B cell (primary cell): ENCODE measurements at regions not wholly inside any gene's neighbourhood (a gene's known extent, or its start where the extent isn't known, plus 50 kb on each side); places are given as distances from the start of the nearest gene placed in this dataset.

Experiments
- EZH2 ChIP-seq: IDR thresholded peaks from 2 replicates; pipeline ENCODE4 v1.6.1; 2012; ENCODE audit warnings: borderline replicate concordance, low read depth, mild to moderate bottlenecking, moderate library complexity, low read length; ENCODE audit not compliant: insufficient read depth, poor library complexity, severe bottlenecking
- TF ChIP-seq, protein P1 (sequence below): fragments of 200-600 bp; IDR thresholded peaks from one replicate; pipeline ENCODE4 v1.8.0; 2022; ENCODE audit warnings: antibody characterized with exemption, mild to moderate bottlenecking

DNA sequence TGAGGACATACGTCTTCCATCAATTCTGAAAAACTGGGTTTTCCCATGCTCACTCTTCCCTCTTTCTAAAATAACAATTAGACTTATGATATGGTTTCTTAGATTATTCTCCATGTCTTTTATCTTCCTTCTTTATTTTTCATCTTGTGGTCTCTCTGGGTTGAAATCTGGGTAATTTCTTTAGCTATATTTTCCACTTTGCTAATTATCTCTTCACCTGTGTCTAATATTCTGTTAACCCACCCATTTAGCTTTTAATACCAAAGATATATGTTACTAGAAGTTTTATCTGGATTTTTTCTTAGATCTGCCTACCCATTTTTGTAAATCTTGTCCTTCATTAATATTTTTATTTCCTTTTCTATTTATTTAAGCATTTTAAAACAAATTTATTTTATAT is 121.8 kb downstream of the TENT5A start:
- TF ChIP-seq, protein P1, sequence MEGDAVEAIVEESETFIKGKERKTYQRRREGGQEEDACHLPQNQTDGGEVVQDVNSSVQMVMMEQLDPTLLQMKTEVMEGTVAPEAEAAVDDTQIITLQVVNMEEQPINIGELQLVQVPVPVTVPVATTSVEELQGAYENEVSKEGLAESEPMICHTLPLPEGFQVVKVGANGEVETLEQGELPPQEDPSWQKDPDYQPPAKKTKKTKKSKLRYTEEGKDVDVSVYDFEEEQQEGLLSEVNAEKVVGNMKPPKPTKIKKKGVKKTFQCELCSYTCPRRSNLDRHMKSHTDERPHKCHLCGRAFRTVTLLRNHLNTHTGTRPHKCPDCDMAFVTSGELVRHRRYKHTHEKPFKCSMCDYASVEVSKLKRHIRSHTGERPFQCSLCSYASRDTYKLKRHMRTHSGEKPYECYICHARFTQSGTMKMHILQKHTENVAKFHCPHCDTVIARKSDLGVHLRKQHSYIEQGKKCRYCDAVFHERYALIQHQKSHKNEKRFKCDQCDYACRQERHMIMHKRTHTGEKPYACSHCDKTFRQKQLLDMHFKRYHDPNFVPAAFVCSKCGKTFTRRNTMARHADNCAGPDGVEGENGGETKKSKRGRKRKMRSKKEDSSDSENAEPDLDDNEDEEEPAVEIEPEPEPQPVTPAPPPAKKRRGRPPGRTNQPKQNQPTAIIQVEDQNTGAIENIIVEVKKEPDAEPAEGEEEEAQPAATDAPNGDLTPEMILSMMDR = no peak
- no peak for TF ChIP-seq EZH2
